GM21367 (cell line): ENCODE measurements at regions not wholly inside any gene's neighbourhood (a gene's known extent, or its start where the extent isn't known, plus 50 kb on each side); places are given as distances from the start of the nearest gene placed in this dataset.
A peak's percentile ranks its signal among the peaks of the same experiment; 100 is the strongest.
"Not testable (repeated sequence)": the region's sequence is repeated elsewhere in the genome, so short reads cannot be mapped to it uniquely, and the experiment has no call there.

Experiments used
- ATAC-seq: cut with Tn5 transposase; IDR thresholded peaks from one replicate; pipeline ENCODE4 v1.9.1; 2021; ENCODE audit not compliant: unreplicated experiment

DNA sequence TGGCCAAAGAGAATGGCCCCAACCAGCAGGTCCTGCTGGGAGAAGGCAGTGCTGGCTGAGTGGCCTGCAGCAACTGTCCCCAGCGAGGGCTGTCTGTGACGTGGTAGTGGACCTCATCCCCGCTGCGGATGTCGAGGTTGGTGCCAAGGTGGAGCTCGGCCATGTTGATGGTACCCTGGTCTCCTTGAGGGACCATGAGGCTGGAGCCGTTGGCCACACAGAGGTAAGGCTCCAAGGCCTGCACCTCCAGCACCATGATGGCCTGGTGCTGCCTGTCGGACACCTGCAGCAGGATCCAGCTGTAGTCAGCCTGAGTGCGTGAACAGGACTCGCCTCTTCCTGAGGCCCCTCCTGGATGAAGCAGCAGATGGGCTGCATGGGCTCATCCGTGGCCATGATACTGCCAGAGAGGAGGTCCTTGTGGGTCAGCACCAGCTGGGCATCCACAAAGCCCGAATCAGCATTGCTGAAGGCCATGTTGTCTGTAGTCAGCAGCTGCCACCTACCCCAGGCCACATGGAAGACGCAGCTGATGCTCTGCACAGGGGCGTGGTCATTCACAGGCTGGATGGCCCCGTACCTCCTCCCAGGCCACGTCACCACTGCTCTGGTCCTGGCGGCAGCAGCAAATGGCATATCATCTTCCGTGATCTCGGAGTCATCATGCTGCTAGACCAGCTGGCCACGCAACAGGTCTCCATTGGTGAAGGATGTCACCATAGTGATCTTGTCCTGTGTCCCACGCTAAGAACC, 167.5 kb downstream of the GOLGA6L4 start:
- no peak for ATAC-seq

DNA sequence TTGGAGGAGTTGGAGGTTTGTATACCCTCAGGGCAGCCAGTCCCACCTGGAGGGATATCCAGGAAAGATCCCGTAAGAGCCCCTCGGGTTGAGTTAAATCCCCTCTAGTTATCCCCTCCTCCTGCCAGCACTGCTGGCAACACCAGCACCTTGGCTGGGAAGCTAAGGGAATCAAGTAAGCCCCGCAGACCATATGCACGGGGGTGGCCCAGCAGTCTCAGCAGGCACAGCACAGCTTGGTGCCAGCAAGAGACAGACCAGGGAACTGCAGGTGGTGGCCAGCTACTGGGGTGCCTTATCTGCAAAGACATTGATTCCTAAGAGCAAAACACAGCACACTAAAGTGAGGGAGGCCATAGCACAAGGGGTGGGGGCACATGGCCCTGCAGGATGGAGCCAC, 173.8 kb downstream of the GOLGA6L4 start:
- not testable (repeated sequence) for ATAC-seq

DNA sequence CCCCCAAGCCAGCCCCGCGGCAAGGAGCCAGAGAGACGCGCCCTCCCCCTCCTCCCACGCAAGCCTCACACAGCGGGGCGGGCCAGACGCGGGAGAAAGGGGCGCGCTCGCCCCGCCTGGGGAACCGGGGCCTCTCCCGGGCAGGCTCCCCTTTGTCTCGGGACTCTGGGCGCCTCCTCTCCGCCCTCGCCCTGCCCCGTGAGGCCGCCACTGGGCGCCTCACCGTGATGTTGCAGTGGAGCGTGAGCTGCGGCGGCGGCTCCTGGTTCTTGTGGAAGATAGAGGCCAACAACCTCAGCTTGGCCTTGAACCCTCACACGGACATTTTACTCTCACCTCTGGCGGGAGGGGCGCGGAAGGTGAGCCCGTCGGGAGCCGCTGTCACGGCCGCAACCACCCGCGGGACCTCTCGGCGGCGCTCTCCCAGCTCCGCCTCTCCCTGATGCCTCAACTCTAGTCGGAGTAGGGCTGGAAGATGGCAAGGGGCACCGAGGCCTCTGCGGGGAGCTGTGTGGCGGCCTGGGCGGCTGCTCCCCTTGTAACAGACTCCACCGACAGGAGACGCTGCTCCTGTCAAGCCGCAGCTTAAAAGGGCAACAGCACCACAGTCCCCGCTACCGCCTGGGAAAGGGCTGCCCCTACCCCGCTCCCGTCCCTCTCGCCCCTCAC, 179.2 kb upstream of the ZSCAN2 start:
- not testable (repeated sequence) for ATAC-seq

DNA sequence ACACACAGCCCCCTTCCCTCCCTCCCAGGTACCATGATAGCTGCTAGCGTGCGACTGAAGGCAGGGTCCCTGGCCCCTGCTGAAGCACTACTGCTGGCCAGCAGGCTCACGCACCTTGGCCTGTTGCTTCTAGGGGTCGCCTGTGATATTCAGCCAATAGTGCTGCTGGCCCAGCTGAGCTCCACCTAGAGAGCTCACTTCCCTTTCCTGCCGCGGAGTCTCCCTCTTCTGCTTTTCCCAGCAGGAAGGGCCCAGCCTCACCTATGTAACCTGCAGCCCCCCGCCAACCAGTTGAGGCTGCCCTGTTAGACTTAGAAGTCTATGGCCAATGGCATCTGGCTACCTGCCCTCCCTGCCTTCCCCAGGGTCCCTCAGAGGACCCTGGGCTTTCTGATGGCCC, 175.5 kb upstream of the ZSCAN2 start:
- not testable (repeated sequence) for ATAC-seq

DNA sequence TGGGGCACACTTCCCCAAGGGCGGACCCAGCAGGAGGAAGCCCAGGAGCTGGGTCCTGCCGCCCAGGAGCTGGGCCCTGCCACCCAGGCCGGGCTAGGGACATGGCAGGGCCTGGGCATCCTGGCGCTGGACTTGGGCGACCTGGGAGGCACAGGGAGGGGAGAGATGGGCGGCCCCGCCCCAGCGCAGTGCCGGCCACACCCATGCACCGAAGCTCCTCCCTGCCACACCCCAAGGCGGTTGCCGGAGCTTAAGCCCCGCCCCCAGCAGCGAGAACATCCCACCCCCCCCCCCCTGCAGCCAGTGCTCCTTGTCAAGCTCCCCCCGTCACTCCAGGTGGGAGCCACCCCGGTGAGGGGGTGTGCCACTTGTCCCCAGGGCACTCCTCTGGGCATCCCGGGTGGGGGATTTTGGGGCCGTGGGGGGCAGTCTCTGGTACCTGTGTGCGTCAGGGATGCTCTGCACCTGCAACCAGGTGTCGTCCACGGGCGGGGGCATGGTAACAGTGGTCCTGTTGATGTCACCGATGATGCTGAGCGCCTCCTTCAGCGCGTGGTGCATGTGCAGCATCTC, 127.4 kb upstream of the ZSCAN2 start:
- not testable (repeated sequence) for ATAC-seq

DNA sequence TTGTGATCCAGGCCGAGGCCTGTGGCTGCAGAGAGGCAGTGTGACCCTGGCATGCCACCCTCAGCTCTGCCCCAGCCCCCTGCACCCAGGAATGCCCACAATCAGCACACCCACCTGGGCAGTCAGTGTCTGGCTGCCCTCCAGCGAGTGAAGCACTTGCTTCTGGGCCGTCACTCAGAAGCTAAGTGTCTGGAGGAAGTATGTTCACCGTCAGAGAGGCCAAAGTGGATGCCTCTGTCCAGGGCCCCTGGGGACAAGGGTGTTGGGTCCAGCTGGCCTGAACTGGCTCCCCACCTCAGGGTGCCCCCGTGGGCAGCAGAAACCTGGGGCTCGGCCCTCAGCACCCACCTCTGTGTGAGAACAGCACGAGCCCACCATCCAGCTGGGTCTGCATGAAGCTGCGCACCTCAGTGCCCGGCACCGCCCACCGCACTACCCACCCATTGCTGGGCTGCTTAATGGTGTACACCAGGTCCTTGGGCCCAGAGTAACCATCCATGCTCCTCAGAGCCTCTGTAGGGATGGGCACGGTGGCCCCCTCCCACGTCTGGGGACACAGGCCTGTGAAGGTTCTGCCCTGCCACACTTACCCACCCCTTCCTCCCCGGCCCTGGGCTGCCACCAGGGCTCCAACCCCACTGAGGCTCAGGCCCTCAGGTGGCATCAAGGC, 124.3 kb upstream of the ZSCAN2 start:
- not testable (repeated sequence) for ATAC-seq

DNA sequence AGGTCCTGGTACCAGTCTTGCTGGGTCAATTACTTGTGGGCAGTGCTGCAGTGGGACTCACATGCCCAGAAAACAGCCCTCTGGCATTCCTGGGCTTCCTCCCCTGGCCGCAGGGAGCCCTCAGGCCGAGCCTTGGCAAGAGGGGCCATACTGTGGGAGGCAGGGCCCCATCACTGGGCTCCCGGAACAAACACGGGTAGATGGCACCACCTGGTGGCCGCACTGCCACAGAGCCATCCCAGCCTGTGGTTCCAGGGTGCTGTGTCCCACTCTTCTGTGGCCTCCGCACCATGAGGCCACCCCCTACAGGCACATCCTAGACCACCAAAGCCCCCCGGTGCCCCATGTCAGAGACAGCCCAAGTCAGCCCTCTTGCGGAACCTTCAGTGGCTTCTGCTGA, 123.3 kb upstream of the ZSCAN2 start:
- ATAC-seq: peak; percentile 93

DNA sequence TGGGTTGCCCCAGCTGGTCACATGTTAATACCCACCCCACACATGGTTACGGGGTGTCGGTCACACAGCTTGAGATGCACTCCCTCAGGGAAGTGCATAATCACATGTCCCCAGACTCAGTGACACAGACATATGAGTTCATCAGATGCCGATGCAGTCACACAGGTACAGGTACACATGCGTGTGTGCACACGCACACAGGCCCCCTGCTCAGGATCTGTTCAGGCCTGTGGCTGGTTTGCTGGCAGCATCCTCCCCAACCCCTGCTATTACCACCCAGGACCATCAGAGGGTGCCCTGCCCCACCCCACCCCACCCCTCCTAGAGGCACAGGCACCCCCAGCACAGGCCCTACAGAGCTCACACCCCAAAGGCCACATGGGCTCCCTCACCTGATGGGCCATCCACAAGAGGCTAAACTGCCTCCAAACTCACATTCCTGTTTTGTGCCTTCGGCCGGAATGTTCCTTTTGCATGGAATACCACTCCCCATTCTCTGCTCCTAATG, 120.6 kb upstream of the ZSCAN2 start:
- ATAC-seq: not testable (repeated sequence)

DNA sequence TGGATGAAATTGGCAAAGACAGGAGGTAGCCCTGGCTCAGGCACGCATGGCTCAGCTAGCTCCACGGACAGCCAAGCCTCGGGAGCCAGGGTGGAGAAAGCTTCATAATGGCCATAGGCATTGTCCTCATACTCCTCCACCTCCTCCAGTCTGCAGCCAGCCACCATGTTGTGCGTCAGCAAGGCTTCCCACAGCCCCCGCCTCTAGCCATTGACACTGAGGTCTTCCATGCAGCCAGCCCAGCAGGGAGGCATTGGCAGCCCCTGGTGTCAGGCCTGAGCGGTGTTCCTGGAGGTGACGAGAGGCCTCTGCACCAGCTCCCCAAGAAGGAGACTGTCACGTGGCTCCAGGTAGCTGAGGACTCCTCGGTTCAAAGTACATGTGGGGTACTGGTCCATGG, 117.0 kb upstream of the ZSCAN2 start:
- ATAC-seq: not testable (repeated sequence)

DNA sequence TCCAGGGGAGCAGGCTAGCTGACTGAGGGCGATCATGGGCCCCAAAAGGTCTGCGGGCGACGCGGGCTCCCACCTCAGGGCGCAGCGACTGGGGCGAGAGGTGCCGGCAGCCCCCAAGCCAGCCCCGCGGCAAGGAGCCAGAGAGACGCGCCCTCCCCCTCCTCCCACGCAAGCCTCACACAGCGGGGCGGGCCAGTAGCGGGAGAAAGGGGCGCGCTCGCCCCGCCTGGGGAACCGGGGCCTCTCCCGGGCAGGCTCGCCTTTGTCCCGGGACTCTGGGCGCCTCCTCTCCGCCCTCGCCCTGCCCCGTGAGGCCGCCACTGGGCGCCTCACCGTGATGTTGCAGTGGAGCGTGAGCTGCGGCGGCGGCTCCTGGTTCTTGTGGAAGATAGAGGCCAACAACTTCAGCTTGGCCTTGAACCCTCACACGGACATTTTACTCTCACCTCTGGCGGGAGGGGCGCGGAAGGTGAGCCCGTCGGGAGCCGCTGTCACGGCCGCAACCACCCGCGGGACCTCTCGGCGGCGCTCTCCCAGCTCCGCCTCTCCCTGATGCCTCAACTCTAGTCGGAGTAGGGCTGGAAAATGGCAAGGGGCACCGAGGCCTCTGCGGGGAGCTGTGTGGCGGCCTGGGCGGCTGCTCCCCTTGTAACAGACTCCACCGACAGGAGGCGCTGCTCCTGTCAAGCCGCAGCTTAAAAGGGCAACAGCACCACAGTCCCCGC, 100.5 kb upstream of the ZSCAN2 start:
- ATAC-seq: not testable (repeated sequence)

DNA sequence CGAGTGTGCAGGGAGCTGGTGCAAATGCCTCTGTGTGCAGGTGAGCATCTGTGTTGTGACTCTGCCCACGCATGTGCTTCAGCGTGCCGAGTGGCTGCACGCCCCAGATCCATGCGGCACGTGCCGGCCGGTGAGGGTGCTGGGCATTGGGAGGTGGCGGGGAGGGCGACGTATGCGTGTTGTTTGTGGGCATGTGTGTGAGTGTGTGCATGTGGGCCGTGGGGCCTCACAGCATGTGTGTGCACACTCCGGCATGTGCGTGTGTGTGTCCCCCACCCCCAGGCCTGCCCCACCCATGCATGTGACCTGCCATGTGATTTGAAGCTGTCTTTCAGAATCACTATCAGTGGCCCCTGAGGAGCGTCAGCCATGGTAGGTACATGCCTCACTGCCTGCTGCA, 97.7 kb upstream of the ZSCAN2 start:
- not testable (repeated sequence) for ATAC-seq

DNA sequence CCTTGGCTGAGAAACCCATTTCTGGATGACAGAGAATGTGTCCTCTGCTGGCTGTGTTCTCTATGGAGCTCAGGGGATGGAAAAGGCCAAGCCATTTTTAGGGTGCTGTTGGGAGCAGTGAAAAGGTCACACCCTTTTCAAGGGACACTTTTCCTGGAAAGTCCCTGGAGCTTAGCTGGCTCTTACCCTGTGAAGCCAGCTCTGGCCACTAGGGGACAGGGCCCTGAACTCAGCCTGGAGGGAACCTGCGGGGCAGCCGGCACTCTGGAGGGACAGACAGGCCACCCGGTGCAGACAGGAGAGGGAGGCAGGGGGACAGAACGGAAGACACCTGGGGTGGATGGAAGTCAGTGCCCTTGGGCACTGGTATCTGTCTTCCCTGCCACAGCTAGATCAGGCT, 95.3 kb upstream of the ZSCAN2 start:
- not testable (repeated sequence) for ATAC-seq

DNA sequence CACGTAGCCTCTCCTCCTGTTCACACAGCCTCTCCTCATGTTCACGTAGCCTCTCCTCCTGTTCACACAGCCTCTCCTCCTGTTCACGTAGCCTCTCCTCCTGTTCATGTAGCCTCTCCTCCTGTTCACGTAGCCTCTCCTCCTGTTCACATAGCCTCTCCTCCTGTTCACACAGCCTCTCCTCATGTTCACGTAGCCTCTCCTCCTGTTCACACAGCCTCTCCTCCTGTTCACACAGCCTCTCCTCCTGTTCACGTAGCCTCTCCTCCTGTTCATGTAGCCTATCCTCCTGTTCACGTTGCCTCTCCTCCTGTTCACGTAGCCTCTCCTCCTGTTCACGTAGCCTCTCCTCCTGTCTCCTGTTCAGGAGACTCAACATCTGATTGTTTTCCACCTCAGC, 88.5 kb upstream of the ZSCAN2 start:
- ATAC-seq: not testable (repeated sequence)

DNA sequence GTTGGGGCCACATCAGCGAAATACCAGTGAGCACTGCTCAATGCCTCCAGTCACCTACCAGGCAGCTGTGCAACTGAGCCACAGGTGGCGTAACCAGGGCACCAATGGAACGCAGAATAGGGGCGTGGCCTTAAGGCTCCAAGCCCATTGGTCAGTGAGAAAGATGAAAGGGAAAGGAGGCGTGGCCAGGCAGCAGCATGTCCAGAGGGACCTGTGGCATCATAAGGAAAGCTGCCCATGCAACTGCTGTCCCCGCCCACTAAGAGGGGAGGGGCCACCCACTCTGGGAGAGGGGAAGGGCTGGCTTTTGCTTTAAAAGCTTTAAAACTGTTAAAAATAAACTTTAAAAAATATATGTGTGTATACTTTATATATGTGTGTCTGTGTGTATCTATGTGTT, 84.0 kb upstream of the ZSCAN2 start:
- not testable (repeated sequence) for ATAC-seq

DNA sequence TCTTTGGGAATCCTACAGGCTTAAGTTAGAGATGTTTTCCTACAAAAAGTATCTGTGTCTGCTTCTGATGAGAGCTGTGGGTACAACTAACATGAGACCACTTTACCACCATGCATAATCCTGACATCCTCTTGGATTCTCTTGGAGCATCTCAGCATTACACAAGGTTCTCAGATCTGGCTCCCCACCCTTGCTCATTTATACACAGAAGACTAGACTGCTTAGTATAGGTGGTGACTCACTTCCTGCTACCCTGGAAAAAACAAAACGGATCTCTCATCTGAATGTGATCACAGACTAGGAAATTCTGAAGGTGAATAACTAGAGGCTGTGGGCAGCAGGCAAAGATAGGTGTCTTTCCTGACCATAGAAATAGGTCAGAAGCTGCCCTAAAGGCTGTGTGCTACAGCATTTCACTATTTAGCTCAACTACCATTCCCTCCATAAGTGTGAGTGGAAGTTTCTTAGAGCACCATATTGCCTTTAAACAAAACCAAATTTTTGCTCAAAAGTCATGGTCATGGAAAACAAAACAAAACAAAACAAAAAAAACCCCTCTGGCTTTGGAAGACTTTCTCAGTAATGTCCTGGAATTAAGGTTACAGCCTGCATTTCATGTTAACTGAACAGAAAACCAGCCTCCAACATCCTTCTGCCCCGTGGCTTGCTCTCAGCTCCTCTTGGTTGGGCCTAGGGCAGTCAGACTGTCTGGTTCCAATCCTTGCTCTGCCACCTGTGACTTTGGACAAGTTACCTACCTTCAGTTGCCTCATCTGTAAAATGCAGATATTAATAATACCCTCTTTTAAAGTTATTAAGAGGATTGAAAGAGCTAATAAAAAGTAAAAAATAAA, 75.1 kb upstream of the ZSCAN2 start:
- ATAC-seq: not testable (repeated sequence)

DNA sequence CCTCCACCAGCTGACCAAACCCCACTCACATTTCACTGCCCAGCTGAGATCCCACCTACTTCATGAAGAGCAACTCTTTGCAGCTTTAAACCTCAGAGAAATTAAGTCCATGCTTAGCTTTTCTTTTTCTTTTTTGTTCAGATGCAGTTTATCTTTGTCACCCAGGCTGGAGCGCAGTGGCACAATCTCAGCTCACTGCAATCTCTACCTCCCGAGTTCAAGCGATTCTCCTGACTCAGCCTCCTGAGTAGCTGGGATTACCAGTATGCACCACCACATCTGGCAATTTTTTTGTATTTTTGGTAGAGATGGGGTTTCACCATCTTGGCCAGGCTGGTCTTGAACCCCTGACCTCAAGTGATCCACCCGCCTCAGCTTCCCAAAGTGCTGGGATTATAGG, 70.1 kb upstream of the ZSCAN2 start:
- not testable (repeated sequence) for ATAC-seq

DNA sequence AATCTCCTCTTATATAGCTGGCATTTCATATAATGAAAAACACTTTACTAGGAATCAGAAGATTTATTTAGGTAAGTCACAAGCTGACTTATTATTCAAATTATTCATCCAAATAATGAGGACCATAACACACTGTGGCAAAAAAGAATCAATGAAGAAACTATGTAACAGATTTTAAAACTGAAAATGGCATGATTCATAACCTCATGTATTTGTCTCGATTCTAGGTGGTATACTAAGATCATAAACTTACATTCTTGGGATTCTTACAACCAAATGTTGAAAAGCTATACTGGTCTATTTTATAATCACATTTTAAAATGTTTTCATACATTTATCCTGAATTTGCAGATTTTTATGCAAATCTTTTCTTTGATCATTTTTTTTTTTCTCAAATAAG, 69.6 kb upstream of the ZSCAN2 start:
- not testable (repeated sequence) for ATAC-seq

DNA sequence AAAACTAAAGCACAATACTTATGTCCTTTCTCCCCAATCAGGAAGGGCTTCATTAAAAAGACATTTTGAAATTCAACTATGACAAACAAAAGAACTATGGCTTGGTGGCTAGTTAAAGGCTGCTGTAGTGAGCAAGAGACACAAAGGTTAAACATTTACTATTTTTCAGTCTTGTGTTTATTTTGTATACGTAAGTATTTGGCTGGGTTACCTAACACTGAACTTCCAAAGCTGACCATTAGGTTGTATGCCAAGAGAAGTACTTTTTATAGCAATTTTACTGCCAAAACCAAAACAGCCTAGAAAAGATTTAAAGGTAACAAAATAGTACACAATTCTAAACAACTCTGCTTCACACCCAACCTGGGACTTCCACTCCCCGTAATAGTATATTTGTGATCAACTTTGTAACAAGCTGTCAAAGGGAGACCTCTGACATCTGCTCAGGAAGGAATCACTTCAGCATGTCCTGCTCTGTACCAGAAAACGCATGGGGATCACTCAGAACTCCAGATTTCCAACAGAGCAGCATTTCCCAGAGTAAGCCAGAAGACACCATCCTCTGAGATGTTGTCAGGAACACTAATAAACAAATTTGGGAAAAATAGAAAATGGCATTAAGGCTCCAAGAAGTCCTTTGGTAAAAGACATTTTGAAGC, 69.0 kb upstream of the ZSCAN2 start:
- ATAC-seq: not testable (repeated sequence)

DNA sequence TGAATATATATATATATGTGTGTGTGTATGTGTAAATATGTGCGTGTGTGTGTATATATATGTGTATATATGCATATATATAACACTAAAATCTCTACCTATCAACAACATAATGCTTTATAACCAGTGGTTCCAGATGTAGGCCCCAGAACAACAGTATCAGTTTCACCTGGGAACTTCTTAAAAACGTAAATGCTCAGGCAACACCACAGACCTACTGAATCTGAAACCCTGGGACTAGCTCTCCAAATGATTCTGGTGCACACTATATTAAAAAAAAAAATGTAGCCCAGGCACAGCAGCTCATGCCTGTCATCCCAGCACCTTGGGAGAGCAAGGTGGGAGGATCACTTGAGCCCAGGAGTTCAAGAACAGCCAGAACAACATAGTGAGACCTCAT, 67.1 kb upstream of the ZSCAN2 start:
- not testable (repeated sequence) for ATAC-seq
